Gastrocnemius medialis (tissue), 4 donors: ENCODE measurements at regions not wholly inside any gene's neighbourhood (a gene's known extent, or its start where the extent isn't known, plus 50 kb on each side); places are given as distances from the start of the nearest gene placed in this dataset.

Experiments
- ATAC-seq, 2 donors: fragments of 150-250 bp; one replicate each; pipeline ENCODE4 v1.9.1; 2016
- DNase-seq, 2 donors: peaks; one replicate each; pipeline ENCODE4 v3.0.0-alpha.2; 2019
- H3K27ac ChIP-seq, 4 donors: fragments of 200-600 bp; sonication (generic); 1 replicate in 1 of 4; 2 replicates in 3 of 4; pipeline ENCODE4 v1.5.1; 2016 to 2018; ENCODE audit warnings: mild to moderate bottlenecking in 2 of 4, moderate library complexity in 1 of 4
- H3K27me3 ChIP-seq, 3 donors: fragments of 200-600 bp; sonication (generic) in 2 of 3; 1 replicate in 1 of 3; 2 replicates in 2 of 3; pipeline versions ENCODE4 v1.5.1 to v1.6.0; 2016 to 2019; ENCODE audit warnings: mild to moderate bottlenecking in 1 of 3, moderate library complexity in 1 of 3
- H3K36me3 ChIP-seq, 2 donors: fragments of 200-600 bp; sonication (generic) in 1 of 2; one replicate each; pipeline ENCODE4 v1.5.1; 2017 to 2018
- H3K4me1 ChIP-seq, 2 donors: fragments of 200-600 bp; sonication (generic) in 1 of 2; one replicate each; pipeline ENCODE4 v1.5.1; 2016 to 2017; ENCODE audit warnings: mild to moderate bottlenecking in 2 of 2
- H3K4me3 ChIP-seq, 4 donors: fragments of 200-600 bp; sonication (generic) in 3 of 4; 1 replicate in 1 of 4; 2 replicates in 3 of 4; pipeline ENCODE4 v1.5.1; 2016 to 2019; ENCODE audit warnings: mild to moderate bottlenecking in 2 of 4
- H3K9me3 ChIP-seq, 3 donors: fragments of 200-600 bp; sonication (generic) in 2 of 3; 1 replicate in 1 of 3; 2 replicates in 2 of 3; pipeline ENCODE4 v1.5.1; 2016 to 2019
- CTCF ChIP-seq, 5 experiments: fragments of 450-650 bp in 3 of 5; fragments of 200-600 bp in 2 of 5; sonication (generic) in 2 of 5; IDR thresholded peaks in 4 of 5; conservative IDR thresholded peaks in 1 of 5; 1 replicate in 4 of 5; 2 replicates in 1 of 5; pipeline ENCODE4 v1.5.1; 2016 to 2019; ENCODE audit warnings: antibody characterized with exemption in 5 of 5, mild to moderate bottlenecking in 3 of 5, moderate library complexity in 3 of 5
- POLR2A ChIP-seq, 2 donors: fragments of 450-650 bp; IDR thresholded peaks; one replicate each; pipeline ENCODE4 v1.6.1; 2017; ENCODE audit warnings: antibody characterized with exemption in 2 of 2, mild to moderate bottlenecking in 2 of 2, moderate library complexity in 2 of 2
- in situ Hi-C, 4 donors: fragments of 200-750 bp; cut with MboI; loops; one replicate each; pipeline versions ENCODE4 v1.15.0 to v1.8.0; 2017; ENCODE audit warnings: low sequenced_read_pairs in 4 of 4
- intact Hi-C: fragments of 100-400 bp; cut with DNase I; formaldehyde crosslinking; loops from one replicate; pipeline ENCODE4 v1.15.1; 2023; ENCODE audit warnings: low total_unique reads

- H3K36me3 ChIP-seq = no peaks in the 10 kb centered on the region
- intact Hi-C loops (no loop called here), in situ Hi-C loops (no loop called here)
- no peak overlapping the region for H3K4me3 ChIP-seq
- H3K4me1 ChIP-seq = no peaks in the 10 kb centered on the region
- no peaks in the 10 kb centered on the region for H3K9me3 ChIP-seq
- DNase-seq (no peak), ATAC-seq (no peak)
- no peak overlapping the region for H3K27ac ChIP-seq
- TF ChIP-seq POLR2A (IDR thresholded peaks at IDR 0.05) (no peak), CTCF (IDR thresholded peaks at IDR 0.05 in 4 of 5, conservative IDR thresholded peaks at IDR 0.05 in 1 of 5) (no peak)
- no peaks in the 10 kb centered on the region for H3K27me3 ChIP-seq
Observed at GRCh38 chr2:116645155-116645554, 1169.3 kb upstream of the DDX18 start.

GRCh38 chr2:116668691-116669090 is 1145.8 kb upstream of the DDX18 start:
- Histone ChIP-seq H3K36me3 (no peaks in the 10 kb centered on the region), H3K4me1 (no peaks in the 10 kb centered on the region), H3K9me3 (no peaks in the 10 kb centered on the region), H3K27ac (no peak overlapping the region), H3K4me3 (no peak overlapping the region), H3K27me3 (no peaks in the 10 kb centered on the region)
- TF ChIP-seq CTCF (IDR thresholded peaks at IDR 0.05 in 4 of 5, conservative IDR thresholded peaks at IDR 0.05 in 1 of 5) (no peak), POLR2A (IDR thresholded peaks at IDR 0.05) (no peak)
- in situ Hi-C loops (no loop called here), intact Hi-C loops (no loop called here)
- DNase-seq (no peak), ATAC-seq (no peak)

- TF ChIP-seq CTCF (IDR thresholded peaks at IDR 0.05 in 4 of 5, conservative IDR thresholded peaks at IDR 0.05 in 1 of 5) (no peak), POLR2A (IDR thresholded peaks at IDR 0.05) (no peak)
- no peaks in the 10 kb centered on the region for H3K27me3 ChIP-seq
- no peaks in the 10 kb centered on the region for H3K36me3 ChIP-seq
- in situ Hi-C loops (no loop called here), intact Hi-C loops (no loop called here)
- no peak for DNase-seq
- H3K4me1 ChIP-seq = no peaks in the 10 kb centered on the region
- H3K9me3 ChIP-seq = no peaks in the 10 kb centered on the region
- no peak overlapping the region for H3K27ac ChIP-seq
- no peak overlapping the region for H3K4me3 ChIP-seq
- ATAC-seq = no peak
Observed at GRCh38 chr2:116669782-116670181, 1144.7 kb upstream of the DDX18 start.

GRCh38 chr2:116674188-116674587 is 1140.3 kb upstream of the DDX18 start:
- Histone ChIP-seq H3K27me3 (no peaks in the 10 kb centered on the region), H3K9me3 (no peaks in the 10 kb centered on the region), H3K36me3 (no peaks in the 10 kb centered on the region), H3K27ac (no peak overlapping the region), H3K4me3 (no peak overlapping the region), H3K4me1 (no peaks in the 10 kb centered on the region)
- intact Hi-C loops = no loop called here
- no peak for TF ChIP-seq POLR2A (IDR thresholded peaks at IDR 0.05)
- TF ChIP-seq CTCF (IDR thresholded peaks at IDR 0.05 in 4 of 5, conservative IDR thresholded peaks at IDR 0.05 in 1 of 5) = no peak
- in situ Hi-C loops = no loop called here
- no peak for DNase-seq
- no peak for ATAC-seq

GRCh38 chr2:116676776-116677175 is 1137.7 kb upstream of the DDX18 start:
- no peaks in the 10 kb centered on the region for H3K27me3 ChIP-seq
- H3K4me3 ChIP-seq = no peak overlapping the region
- ATAC-seq (no peak), DNase-seq (no peak)
- H3K27ac ChIP-seq = no peak overlapping the region
- intact Hi-C loops = no loop called here
- no peaks in the 10 kb centered on the region for H3K36me3 ChIP-seq
- in situ Hi-C loops = no loop called here
- TF ChIP-seq POLR2A (IDR thresholded peaks at IDR 0.05) (no peak), CTCF (IDR thresholded peaks at IDR 0.05 in 4 of 5, conservative IDR thresholded peaks at IDR 0.05 in 1 of 5) (no peak)
- no peaks in the 10 kb centered on the region for H3K4me1 ChIP-seq
- no peaks in the 10 kb centered on the region for H3K9me3 ChIP-seq
